ENCODE measurements at regions not wholly inside any gene's neighbourhood (a gene's known extent, or its start where the extent isn't known, plus 50 kb on each side); places are given as distances from the start of the nearest gene placed in this dataset.
"Not testable (repeated sequence)": the region's sequence is repeated elsewhere in the genome, so short reads cannot be mapped to it uniquely, and the experiment has no call there.

- DNase-seq, result no peak
Measured at GRCh38 chr21:28580585-28580984, 412.1 kb downstream of the LTN1 start.

DNA sequence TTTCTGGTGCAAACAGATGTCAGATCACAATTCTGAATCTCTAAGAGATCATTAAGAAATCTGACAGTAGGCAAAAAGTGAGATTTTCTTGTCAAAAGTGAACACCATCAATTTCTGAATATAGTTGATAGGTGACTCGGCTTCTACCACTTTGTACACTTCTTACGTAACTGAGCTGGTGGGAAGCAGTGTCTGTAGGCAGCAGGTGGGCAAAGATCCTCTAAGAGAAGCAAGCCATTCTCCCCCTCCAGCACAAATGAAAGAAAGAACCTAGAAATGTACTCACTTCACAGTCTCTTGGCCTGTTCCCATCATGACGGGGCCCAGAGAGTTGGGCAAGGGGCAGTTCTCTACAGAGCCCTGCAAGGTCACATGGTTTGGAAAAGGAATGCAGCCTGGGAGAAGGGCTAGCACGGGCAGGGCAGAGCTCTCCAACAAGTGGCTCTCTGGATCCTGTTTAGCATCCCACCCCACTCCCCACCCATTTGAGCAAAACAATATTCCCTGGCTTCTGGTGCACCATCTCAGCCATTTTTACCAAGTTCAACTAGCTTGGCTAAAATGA lies 412.6 kb downstream of the LTN1 start:
- DNase-seq, result no peak

GRCh38 chr21:28568692-28569091 lies 424.0 kb downstream of the LTN1 start:
- DNase-seq, result no peak

- DNase-seq, result not testable (repeated sequence)
Measured at GRCh38 chr21:28563933-28564332, 428.7 kb downstream of the LTN1 start.

DNA sequence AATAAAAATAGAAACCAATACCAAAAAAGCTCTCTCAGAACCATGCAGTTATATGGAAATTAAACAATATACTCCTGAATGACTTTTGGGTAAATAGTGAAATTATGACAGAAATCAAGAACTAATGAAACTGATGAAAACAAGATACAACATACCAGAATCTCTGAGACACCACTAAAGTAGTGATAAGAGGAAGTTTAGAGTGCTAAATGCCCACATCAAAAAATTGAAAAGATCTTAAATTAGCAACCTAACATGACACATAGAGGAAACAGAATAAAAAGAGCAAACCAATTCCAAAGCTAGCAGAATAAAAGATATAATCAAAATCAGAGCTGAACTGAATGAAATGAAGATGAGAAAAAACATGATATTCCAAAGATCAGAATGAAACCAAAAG lies 430.9 kb downstream of the LTN1 start:
- no peak for DNase-seq

- DNase-seq, result no peak
Measured at GRCh38 chr21:28554660-28555475, 437.8 kb downstream of the LTN1 start.

- no peak for DNase-seq
Measured at GRCh38 chr21:28550057-28550825, 442.4 kb downstream of the LTN1 start.

- no peak for DNase-seq
Measured at GRCh38 chr21:28548291-28548690, 444.4 kb downstream of the LTN1 start.

- no peak for DNase-seq
Measured at GRCh38 chr21:28547766-28548165, 444.9 kb downstream of the LTN1 start.

GRCh38 chr21:28543975-28544374 lies 448.7 kb downstream of the LTN1 start:
- no peak for DNase-seq

- DNase-seq, result no peak
Measured at GRCh38 chr21:28541371-28542112, 451.1 kb downstream of the LTN1 start.

DNA sequence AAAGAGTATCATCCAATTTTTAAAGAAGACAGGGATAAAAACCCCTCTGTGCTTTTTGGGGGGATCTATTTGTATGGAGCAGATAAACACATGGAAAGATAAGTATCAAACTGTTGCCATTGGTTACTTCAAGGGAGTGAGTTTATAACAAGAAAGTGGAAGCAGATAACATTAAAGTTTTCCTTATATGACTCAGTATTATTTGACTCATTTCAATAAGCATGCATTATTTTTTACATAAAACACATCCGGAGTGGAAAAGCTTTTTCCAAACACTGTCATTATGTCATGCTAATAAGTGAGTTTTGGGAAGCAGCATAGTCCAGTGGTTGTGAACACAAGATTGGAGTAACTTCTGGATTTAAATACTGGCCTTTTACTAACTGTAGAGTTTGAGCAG lies 452.2 kb downstream of the LTN1 start:
- no peak for DNase-seq

GRCh38 chr21:28539623-28539988 lies 453.1 kb downstream of the LTN1 start:
- no peak for DNase-seq

DNA sequence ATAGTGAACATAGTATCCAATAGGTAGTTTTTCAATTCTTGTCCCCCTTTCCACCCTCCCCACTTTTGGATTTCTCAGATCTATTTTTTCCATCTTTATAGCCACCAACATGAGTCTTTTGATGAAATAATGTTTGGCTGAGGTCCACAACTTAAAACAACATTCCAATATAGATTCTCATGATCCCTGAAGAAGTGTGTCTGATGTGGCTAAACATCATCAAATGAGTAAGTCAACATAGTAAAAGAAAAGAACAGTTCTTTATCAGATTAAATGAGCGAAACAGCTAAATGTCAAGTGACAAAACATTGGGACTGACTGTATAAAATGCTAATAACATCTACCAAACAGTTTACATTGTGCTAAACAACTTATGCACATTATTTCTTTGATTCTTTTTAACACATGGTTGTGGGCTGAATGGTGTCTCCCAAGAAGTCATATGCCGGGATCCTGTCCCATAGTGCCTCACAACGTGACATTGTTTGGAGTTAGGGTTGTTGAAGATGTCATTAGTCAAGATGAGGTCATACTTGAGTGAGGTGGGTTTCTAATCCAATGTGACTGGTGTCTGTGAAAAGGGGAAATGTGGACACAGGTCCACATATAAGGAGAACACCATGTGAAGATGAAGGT lies 453.6 kb downstream of the LTN1 start:
- DNase-seq, result no peak

DNA sequence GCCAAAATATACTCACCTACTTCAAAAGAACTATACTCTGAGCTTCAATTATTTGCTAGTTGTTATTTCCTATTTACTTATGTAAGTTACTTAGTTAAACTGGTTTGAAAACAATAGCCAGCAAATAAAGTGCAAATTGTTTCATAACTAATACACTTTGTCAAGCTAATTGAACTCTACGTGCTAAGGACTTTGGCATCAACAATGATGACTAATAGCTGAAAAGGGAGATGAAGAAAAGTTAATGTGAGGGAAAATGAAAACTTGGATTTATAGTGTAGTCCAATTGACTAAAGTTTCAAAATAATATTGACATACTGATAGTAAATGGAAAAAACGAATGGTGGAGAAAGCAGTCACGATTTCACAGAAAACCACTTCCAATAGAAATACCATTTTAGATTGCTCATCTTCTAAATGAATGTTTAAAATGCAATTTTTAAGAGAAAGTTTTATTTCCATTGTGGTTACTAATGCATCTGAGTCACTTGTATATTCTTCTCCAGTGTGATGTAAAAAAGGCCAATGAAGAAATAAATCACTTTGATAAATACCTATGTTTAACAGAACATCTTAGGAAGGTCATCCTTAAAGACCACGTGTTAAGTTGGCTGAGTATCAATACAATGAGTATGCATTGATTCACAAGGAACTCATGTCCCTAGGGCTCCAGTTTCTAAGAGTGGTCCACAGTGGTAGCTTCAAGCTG lies 455.2 kb downstream of the LTN1 start:
- no peak for DNase-seq

- DNase-seq, result no peak
Measured at GRCh38 chr21:28532446-28532845, 460.2 kb downstream of the LTN1 start.

- no peak for DNase-seq
Measured at GRCh38 chr21:28523367-28523766, 469.3 kb downstream of the LTN1 start.

GRCh38 chr21:28522014-28522799 lies 470.5 kb downstream of the LTN1 start:
- peak in 1 of 2 donors; percentile 1 for DNase-seq

GRCh38 chr21:28518630-28519029 lies 474.0 kb downstream of the LTN1 start:
- DNase-seq, result no peak

DNA sequence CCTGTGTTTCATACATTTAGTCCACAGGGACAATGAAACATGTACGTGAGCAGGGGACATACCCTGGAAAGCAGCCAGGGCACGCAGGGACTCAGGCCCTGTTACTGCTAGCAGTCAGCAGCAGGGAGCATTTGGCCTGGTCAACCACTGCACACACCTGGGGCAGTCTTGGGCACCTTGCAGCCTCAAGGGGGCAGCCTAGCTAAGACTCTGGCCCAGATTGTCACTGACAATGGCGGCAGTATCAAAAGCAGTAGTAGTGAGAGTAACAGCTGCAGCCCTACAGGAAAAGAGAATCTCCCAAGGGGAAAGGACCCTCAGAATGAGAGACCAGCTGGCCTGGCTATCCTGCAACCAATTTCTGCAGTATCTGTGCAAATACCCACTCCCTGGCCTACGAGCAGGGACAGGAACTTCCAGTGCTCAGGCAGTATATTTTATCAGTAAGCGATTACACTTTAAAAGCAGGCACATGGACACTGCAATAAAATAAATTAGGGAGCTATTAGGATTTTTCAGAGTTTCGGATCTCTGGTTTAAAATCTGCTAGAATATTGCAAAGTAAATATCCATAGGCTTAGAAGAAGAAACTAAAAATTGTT lies 475.6 kb downstream of the LTN1 start:
- peak; percentile 46 to 68 for DNase-seq

GRCh38 chr21:28516021-28516420 lies 476.7 kb downstream of the LTN1 start:
- no peak for DNase-seq
